ENCODE measurements at regions not wholly inside any gene's neighbourhood (a gene's known extent, or its start where the extent isn't known, plus 50 kb on each side); places are given as distances from the start of the nearest gene placed in this dataset.
A peak's percentile ranks its signal among the peaks of the same experiment; 100 is the strongest.

GRCh38 chr3:23664459-23664858 is 141.3 kb upstream of the UBE2E1 start:
- DNase-seq (ENCODE audit: low read depth, low spot score), result no peak

DNA sequence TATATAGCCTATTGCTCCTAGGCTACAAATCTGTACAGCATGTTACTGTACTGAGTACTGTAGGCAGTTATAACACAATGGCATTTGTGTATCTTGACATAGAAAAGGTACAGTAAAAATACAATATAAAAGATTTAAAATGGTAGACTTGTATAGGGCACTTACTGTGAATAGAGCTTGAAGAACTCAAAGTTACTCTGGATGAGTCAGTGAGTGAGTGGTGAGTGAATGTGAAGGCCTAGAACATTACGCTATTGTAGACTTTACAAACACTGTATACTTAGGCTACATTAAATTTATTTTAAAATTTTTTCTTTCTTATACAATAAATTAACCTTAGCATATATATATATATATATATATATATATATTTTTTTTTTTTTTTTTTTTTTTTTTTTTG is 140.0 kb upstream of the UBE2E1 start:
- no peak for DNase-seq (ENCODE audit: low read depth, low spot score)

GRCh38 chr3:23666818-23667217 is 138.9 kb upstream of the UBE2E1 start:
- no peak for DNase-seq (ENCODE audit: low read depth, low spot score)

DNA sequence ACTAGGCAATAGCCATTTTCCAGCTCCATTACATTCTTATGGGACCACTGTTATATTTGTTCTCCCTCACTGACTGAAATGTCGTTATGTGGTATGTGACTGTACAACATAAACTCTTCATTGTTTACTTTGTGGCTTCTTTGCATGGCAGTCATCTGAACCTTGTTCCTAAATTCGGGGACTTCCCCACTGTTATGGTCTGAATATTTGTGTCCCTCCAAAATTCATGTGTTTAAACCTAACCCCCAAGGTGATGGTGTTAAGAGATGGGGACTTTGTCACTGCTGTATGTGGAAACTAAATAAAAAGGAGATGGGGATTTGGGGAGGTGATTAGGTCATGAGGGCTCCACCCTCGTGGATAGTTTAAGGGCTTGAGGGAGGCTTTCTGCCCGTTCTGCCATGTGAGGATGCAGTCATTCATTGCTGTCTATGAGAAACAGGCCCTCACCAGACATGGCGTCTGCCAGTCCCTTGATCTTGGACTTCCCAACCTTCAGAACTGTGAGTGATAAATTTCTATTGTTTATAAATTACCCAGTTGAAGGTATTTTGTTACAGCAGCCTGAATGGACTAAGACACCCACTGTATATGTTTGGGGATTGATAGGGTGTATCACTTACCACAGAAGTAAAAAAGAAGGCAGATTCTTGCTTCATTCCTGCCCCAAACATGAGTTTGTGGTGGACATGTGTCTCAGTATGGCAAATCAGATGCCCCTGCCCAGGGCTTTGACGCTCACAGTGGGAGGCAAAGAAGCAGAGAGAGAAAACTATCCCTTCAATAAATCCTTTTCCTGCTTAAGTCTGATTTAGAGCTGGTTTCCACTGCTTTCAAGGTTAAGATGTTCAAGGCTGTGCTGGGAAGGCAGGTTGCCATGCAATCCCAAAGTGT is 138.0 kb upstream of the UBE2E1 start:
- DNase-seq (ENCODE audit: low read depth, low spot score), result peak; percentile 32

DNA sequence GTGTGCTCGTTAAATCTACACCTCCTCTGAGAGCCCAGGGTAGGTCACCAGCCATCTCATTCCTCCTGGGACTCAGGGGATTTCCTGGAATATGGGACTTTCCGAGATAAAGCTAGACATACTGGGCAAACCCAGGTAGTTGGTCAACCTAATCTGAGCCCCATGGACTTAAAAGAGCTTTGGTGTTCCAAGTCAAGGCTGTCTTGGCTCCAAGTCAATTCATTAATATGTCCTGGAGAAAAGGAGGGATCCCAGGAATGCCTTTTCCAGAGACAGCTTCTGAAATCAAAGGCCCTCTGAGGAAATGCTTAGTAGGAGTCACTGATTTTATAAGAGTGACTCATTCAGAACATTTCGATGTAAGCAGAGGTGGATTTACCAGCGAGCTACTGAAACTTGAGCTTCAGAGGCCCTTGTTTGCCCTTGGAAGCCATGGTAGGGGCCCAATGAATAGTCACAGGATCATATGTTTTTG is 137.3 kb upstream of the UBE2E1 start:
- DNase-seq (ENCODE audit: low read depth, low spot score), result peak; percentile 87

DNA sequence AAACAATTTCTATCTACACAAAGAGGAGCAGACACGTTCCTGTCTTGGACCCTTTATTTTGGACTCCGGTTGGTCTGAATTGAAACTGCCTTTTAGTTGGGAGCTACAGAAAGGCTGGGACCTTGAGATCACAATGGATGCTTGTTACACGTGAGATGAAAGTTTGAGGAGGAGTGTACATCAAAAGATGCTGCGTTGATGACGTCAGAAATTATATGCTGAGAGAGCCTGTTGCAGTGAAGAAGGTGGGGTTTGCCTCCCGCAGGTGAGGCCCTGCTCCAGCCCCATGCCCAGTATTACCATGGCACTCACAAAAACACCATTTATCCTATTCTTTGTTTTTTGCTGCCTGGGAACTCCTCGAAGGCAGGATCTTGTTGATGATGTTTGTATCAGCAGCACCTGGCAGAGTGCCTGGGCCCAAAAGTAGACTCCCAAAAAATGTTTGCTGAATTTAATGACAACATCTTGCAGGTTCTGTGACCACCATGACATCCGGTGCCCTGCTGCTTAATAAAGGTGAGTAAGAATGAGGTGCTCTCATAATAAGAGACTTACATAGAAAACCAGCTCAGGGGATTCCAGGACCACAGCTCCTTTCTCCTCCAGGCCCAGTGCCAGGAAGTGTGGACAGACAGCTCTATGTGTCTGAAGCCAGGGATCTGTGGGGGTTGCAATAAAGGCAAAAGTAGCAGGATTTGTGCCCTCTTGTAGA is 136.1 kb upstream of the UBE2E1 start:
- peak; percentile 35 for DNase-seq (ENCODE audit: low read depth, low spot score)

DNA sequence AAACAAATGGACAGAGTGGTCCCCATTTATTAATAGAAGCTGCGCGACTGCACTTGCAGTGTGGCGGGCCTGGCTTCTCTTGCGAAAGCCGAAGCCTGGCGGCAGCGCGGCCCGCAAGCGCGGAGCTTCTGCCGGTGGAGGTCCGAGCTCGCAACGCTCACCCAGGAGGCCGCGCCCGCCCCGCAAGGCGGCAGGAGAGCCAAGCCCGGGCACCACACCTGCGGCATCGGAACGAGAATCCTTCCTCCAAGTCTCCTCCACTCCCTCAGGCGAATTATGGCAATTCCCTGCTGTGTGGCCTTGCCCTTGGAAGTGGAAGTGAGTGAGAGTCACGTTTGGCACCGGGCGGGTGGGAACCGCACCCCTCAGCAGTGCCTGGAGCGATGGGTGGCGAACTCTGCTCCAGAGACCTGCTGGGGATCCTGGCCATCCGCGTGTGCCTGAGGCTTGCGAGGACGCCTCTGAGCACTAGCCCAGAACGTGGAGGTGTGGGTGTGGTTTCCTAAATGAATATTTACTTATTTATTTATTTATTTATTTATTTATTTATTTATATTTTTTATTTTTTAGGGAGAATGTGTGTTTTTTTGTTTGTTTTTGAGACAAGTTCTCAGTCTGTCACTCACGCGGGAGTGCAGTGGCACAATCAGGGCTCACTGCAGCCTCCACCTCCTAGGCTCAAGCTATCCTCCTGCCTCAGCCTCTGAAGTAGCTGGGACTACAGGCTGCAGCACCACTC is 133.7 kb upstream of the UBE2E1 start:
- peak; percentile 41 for DNase-seq (ENCODE audit: low read depth, low spot score)

DNA sequence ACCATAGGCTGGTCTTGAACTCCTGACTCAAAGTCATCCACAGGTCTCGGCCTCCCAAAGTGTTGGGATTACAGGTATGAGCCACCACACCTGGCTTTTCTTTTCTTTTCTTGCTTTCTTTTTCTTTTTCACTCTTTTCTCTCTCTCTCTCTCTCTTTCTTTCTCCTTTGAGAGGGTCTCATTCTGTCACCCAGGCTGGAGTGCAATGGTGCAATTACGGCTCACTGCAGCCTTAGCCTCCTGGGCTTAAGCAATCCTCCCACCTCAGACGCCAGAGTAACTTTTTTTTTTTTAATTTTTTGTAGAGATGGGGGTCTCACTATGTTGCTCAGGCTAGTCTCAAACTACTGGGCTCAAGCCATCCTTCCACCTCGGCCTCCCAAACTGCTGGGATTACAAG is 133.1 kb upstream of the UBE2E1 start:
- DNase-seq (ENCODE audit: low read depth, low spot score), result no peak

- no peak for DNase-seq (ENCODE audit: low read depth, low spot score)
These were observed 130.7 kb upstream of the UBE2E1 start for GRCh38 chr3:23675010-23675409.

DNA sequence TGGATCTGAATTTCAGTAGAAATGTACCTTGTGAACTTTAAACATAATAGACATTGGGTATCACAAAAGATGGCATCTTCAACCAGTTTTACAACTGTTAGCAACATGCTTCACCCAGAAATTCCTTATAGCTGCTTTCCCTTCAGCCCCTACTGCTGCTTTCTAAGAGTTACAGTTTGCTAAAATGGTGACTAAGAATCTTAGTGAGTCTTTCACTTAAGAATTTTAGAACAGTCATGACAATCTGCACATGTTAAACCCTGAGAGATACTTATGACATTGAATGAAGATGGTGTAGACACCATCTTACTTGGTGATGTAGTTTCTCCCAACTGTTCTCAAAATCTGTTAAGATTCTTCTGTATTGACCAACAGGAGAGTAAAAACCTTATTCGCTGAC is 129.7 kb upstream of the UBE2E1 start:
- no peak for DNase-seq (ENCODE audit: low read depth, low spot score)

DNA sequence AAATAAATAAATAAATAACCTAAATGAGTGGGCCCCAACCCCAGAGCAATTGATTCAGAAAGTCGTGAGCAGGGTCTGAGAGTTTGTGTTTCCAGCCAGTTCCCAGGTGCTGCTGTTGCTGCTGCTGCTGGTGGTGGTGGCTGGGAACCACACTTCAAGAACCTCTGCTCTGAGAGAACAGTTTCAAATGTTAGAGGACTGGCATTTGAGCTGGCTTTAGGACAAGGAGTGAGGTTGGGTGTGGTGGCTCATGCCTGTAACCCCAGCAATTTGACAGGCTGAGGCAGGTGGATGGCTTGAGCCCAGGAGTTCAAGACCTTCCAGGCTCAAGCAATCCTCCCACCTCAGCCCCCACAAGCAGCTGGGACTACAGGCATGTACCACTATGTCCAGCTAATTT is 123.1 kb upstream of the UBE2E1 start:
- DNase-seq (ENCODE audit: low read depth, low spot score), result no peak

GRCh38 chr3:23685541-23686258 is 120.1 kb upstream of the UBE2E1 start:
- DNase-seq (ENCODE audit: low read depth, low spot score), result peak; percentile 98

DNA sequence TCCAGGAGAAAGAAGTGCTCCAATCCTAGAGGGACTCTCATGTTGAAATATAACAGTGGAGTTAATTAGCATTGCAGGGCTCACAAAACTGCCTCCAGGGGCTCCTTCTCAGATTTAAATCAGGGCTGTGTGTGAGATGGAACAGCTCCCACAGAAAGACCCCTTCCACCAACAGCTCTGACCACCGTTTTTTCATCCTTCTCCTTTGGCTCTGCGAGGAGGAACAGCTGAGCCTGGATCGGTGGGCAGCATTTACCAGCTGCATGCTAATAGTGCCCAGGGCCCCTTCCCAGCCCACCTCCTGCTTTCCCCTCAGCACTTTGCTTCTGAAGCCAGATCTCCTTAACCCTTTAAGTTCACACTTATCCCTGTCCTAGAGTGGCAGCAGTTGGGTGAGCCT is 119.2 kb upstream of the UBE2E1 start:
- DNase-seq (ENCODE audit: low read depth, low spot score), result no peak

DNA sequence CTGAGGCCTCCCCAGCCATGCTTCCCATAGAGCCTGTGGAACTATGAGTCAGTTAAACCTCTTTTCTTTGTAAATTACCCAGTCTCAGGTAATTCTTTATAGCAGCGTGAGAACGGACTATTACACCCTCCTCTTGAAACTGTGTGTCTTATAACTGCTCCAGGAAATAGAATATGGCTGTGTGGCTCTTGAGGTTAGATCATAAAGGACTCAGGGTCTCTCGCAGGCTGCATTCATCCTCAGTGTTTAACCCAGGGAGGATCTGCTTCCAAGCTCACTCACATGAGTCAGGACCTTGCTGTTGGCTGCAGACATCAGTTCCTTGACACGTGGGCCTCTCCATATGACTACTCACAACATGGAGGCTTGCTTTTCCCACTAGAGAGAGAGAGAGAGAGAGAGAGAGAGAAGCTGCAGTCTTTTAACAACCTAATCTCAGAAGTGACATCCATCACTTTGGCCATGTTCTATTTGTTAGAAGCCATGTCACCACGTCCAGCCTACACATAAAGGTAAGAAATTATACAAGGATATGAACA is 114.3 kb upstream of the UBE2E1 start:
- no peak for DNase-seq (ENCODE audit: low read depth, low spot score)

GRCh38 chr3:23696842-23697241 is 108.9 kb upstream of the UBE2E1 start:
- no peak for DNase-seq (ENCODE audit: low read depth, low spot score)

GRCh38 chr3:23697416-23697815 is 108.3 kb upstream of the UBE2E1 start:
- no peak for DNase-seq (ENCODE audit: low read depth, low spot score)

- no peak for DNase-seq (ENCODE audit: low read depth, low spot score)
These were observed 107.0 kb upstream of the UBE2E1 start for GRCh38 chr3:23698652-23699313.

DNA sequence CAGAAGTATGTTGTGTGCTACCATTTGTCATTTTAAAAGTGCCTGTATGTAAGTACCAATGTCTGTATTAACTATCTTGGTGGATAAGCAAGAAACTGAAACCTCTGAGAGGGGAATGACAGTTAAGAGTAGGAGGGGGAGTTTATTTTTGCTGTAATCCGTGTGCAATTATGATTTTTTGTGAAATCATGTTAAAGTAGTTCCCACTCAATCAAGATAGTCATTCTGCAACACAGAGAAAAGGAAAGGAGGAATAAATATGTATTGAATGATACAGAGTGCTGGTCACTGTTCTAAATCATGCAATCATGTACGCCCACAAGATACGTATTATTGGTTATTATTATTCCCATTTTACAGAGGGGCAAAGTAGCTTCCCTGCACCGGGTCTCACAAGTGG is 105.1 kb upstream of the UBE2E1 start:
- no peak for DNase-seq (ENCODE audit: low read depth, low spot score)

DNA sequence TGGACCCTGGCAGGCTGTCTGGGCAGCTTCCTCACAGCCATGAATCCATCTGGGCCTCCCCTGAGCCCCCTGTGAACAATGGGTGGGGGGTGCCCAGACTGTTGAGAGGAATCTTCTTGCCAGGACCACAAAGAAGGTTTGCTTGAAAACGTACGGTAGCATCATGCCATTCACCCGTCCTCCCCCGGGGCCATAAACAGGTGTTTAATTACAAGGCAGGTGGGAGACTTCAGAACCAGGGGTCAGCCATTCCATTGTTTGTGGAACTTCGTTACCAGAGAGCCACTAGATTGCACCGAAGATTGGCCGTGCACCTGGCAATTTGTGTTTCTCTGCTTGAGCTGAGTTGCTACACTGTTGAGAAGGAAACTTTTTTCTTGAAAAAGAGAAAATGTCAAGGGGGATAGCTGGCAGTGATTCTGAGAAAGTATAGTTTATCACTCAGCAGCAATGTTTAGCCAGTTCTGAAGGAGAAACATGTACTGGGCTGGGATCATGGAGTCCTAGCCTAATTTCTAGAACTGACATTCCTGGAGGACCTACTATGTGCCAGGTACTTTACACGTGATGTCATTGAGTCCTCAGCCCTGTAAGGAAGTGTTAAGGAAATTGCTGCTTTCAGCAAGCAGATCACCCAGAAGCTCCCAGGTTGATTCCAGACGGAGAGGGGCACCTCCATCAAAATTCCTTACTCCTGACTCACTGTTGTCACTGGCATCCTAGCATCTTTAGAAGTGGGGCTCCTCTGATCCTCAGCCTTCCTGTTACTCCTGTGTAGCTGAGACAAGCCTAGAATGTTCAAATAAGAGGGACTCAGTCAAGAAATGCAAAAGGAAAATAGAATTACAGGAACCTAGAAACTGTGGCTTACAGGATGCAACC is 103.8 kb upstream of the UBE2E1 start:
- peak; percentile 56 for DNase-seq (ENCODE audit: low read depth, low spot score)

GRCh38 chr3:23704298-23704697 is 101.5 kb upstream of the UBE2E1 start:
- DNase-seq (ENCODE audit: low read depth, low spot score), result no peak

All from astrocyte of the hippocampus (primary cell).